Liver (tissue), 3 donors: ENCODE measurements at regions not wholly inside any gene's neighbourhood (a gene's known extent, or its start where the extent isn't known, plus 50 kb on each side); places are given as distances from the start of the nearest gene placed in this dataset.

Experiments used
- CTCF ChIP-seq: fragments of 150-350 bp; IDR thresholded peaks from 2 replicates; pipeline ENCODE4 v1.5.1; 2017; ENCODE audit warnings: improper control_type of control experiment, low read depth, low read length; ENCODE audit not compliant: missing input control
- EGR1 ChIP-seq, 2 donors: IDR thresholded peaks; 2 replicates each; pipeline ENCODE4 v1.6.1; 2016 to 2018; ENCODE audit warnings: antibody characterized with exemption in 2 of 2, low read depth in 2 of 2
- HNF4G ChIP-seq: IDR thresholded peaks from 2 replicates; pipeline ENCODE4 v1.6.1; 2016; ENCODE audit warnings: antibody characterized with exemption
- JUND ChIP-seq, 2 donors: IDR thresholded peaks; 2 replicates each; pipeline ENCODE4 v1.6.1; 2016; ENCODE audit warnings: antibody characterized with exemption in 2 of 2
- ZBTB33 ChIP-seq: IDR thresholded peaks from 2 replicates; pipeline ENCODE4 v1.6.1; 2016; ENCODE audit warnings: antibody characterized with exemption
- donor health status: healthy.
- donor health status: healthy.

- TF ChIP-seq CTCF (no peak), JUND (IDR thresholded peaks at IDR 0.05) (no peak), ZBTB33 (no peak), EGR1 (IDR thresholded peaks at IDR 0.05; ENCODE audit: low read depth in 2 of 2) (no peak), HNF4G (no peak)
Observed at GRCh38 chr10:28411136-28411460, 108.2 kb upstream of the MPP7 start.
